ENCODE measurements at regions not wholly inside any gene's neighbourhood (a gene's known extent, or its start where the extent isn't known, plus 50 kb on each side); places are given as distances from the start of the nearest gene placed in this dataset.

- H3K79me2 ChIP-seq (ENCODE audit: control insufficient read depth, insufficient read depth, low read length), result no peaks in the 10 kb centered on the region
- no peaks in the 10 kb centered on the region for H3K4me1 ChIP-seq (ENCODE audit: control insufficient read depth, extremely low read depth, insufficient read depth, low read length)
- no peaks in the 10 kb centered on the region for H3K9me3 ChIP-seq (ENCODE audit: control insufficient read depth, insufficient read depth, low read depth, low read length)
- DNase-seq (ENCODE audit: low read depth in 2 of 2), result no peak
- no peaks in the 10 kb centered on the region for H4K20me1 ChIP-seq (ENCODE audit: control insufficient read depth, extremely low read depth, insufficient read depth, low read length)
- no peak overlapping the region for H3K27ac ChIP-seq (ENCODE audit: insufficient read depth, low read length)
- TF ChIP-seq EZH2 (IDR thresholded peaks at IDR 0.05; ENCODE audit: low read length, missing control alignments), result no peak
- TF ChIP-seq, protein P1, sequence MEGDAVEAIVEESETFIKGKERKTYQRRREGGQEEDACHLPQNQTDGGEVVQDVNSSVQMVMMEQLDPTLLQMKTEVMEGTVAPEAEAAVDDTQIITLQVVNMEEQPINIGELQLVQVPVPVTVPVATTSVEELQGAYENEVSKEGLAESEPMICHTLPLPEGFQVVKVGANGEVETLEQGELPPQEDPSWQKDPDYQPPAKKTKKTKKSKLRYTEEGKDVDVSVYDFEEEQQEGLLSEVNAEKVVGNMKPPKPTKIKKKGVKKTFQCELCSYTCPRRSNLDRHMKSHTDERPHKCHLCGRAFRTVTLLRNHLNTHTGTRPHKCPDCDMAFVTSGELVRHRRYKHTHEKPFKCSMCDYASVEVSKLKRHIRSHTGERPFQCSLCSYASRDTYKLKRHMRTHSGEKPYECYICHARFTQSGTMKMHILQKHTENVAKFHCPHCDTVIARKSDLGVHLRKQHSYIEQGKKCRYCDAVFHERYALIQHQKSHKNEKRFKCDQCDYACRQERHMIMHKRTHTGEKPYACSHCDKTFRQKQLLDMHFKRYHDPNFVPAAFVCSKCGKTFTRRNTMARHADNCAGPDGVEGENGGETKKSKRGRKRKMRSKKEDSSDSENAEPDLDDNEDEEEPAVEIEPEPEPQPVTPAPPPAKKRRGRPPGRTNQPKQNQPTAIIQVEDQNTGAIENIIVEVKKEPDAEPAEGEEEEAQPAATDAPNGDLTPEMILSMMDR (conservative IDR thresholded peaks at IDR 0.05 in 1 of 2, IDR thresholded peaks at IDR 0.05 in 1 of 2; ENCODE audit: low read depth in 1 of 2, low read length in 2 of 2), result no peak
- no peak overlapping the region for H3K4me2 ChIP-seq (ENCODE audit: extremely low read depth, insufficient read depth, low read length)
- no peaks in the 10 kb centered on the region for H3K36me3 ChIP-seq (ENCODE audit: control insufficient read depth, insufficient read depth, low read length)
- no peak overlapping the region for H3K9ac ChIP-seq (ENCODE audit: insufficient read depth, low read length)
- no peak overlapping the region for H3K4me3 ChIP-seq (replicated peaks in 1 of 4; ENCODE audit: control extremely low read depth in 1 of 4, insufficient read depth in 1 of 4, low read depth in 3 of 4, low read length in 4 of 4)
- H2AFZ ChIP-seq (ENCODE audit: low read length), result no peak overlapping the region
- no peaks in the 10 kb centered on the region for H3K27me3 ChIP-seq (ENCODE audit: control insufficient read depth, insufficient read depth, low read length)
Measured at GRCh38 chr2:105655244-105655643, 89.5 kb upstream of the NCK2 start.

DNA sequence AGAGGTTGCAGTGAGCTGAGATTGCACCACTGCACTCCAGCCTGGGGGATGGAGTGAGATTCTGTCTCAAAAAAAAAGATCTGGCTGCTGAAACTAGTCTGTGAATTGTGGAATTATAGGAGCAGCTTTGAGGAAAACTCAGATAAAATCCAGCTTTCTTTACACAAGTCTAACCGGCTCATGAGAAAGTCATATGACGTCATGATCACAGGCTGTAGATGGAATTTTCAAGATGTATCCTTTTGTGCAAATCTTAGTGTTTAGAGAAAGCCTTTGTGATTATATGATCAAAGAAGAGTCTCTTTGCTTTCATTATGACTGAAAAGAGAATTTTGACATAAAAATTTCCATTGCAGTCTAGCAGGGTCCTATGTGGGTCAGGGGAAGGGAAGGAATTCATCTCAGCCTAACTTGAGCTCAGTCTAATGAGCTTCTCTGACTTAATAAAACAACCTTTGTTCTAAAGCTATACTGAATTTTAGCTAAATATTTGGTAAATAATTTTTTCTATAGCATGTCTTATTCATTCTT, 90.2 kb upstream of the NCK2 start:
- DNase-seq (ENCODE audit: low read depth in 2 of 2), result no peak
- Histone ChIP-seq H3K4me1 (ENCODE audit: control insufficient read depth, extremely low read depth, insufficient read depth, low read length) (no peaks in the 10 kb centered on the region), H3K4me3 (replicated peaks in 1 of 4; ENCODE audit: control extremely low read depth in 1 of 4, insufficient read depth in 1 of 4, low read depth in 3 of 4, low read length in 4 of 4) (no peak overlapping the region), H3K27me3 (ENCODE audit: control insufficient read depth, insufficient read depth, low read length) (no peaks in the 10 kb centered on the region), H4K20me1 (ENCODE audit: control insufficient read depth, extremely low read depth, insufficient read depth, low read length) (no peaks in the 10 kb centered on the region), H3K4me2 (ENCODE audit: extremely low read depth, insufficient read depth, low read length) (no peak overlapping the region), H3K79me2 (ENCODE audit: control insufficient read depth, insufficient read depth, low read length) (no peaks in the 10 kb centered on the region), H3K27ac (ENCODE audit: insufficient read depth, low read length) (no peak overlapping the region), H3K9me3 (ENCODE audit: control insufficient read depth, insufficient read depth, low read depth, low read length) (no peaks in the 10 kb centered on the region), H3K9ac (ENCODE audit: insufficient read depth, low read length) (no peak overlapping the region), H3K36me3 (ENCODE audit: control insufficient read depth, insufficient read depth, low read length) (no peaks in the 10 kb centered on the region), H2AFZ (ENCODE audit: low read length) (no peak overlapping the region)
- TF ChIP-seq EZH2 (IDR thresholded peaks at IDR 0.05; ENCODE audit: low read length, missing control alignments), result no peak
- TF ChIP-seq, protein P1 (conservative IDR thresholded peaks at IDR 0.05 in 1 of 2, IDR thresholded peaks at IDR 0.05 in 1 of 2; ENCODE audit: low read depth in 1 of 2, low read length in 2 of 2), result no peak

DNA sequence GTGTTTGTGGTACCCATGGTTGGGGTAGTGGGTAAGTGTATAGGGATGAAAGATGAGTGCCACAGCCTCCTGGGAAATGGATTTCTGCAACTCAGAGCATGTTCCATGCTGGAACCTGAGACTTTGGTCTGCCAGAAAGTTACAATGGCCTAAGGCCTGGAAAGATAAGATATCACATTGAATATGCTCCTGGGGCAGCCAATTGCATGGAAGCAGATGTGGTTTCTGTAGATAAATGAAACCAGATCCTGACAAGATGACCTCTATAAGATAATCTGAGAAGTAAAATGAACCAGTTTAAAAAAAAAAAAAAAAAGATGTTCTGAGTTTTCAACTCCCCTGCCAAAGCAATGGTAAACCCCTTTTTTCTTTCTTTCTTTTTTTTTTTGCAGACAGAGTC, 91.4 kb upstream of the NCK2 start:
- Histone ChIP-seq H3K36me3 (ENCODE audit: control insufficient read depth, insufficient read depth, low read length) (no peaks in the 10 kb centered on the region), H3K9me3 (ENCODE audit: control insufficient read depth, insufficient read depth, low read depth, low read length) (no peaks in the 10 kb centered on the region), H3K4me3 (replicated peaks in 1 of 4; ENCODE audit: control extremely low read depth in 1 of 4, insufficient read depth in 1 of 4, low read depth in 3 of 4, low read length in 4 of 4) (no peak overlapping the region), H3K4me1 (ENCODE audit: control insufficient read depth, extremely low read depth, insufficient read depth, low read length) (no peaks in the 10 kb centered on the region), H3K27me3 (ENCODE audit: control insufficient read depth, insufficient read depth, low read length) (peaks cover 4% of the 10 kb centered on the region), H3K9ac (ENCODE audit: insufficient read depth, low read length) (no peak overlapping the region), H3K79me2 (ENCODE audit: control insufficient read depth, insufficient read depth, low read length) (no peaks in the 10 kb centered on the region), H4K20me1 (ENCODE audit: control insufficient read depth, extremely low read depth, insufficient read depth, low read length) (no peaks in the 10 kb centered on the region), H2AFZ (ENCODE audit: low read length) (no peak overlapping the region), H3K27ac (ENCODE audit: insufficient read depth, low read length) (no peak overlapping the region), H3K4me2 (ENCODE audit: extremely low read depth, insufficient read depth, low read length) (no peak overlapping the region)
- no peak for TF ChIP-seq EZH2 (IDR thresholded peaks at IDR 0.05; ENCODE audit: low read length, missing control alignments)
- TF ChIP-seq, protein P1 (conservative IDR thresholded peaks at IDR 0.05 in 1 of 2, IDR thresholded peaks at IDR 0.05 in 1 of 2; ENCODE audit: low read depth in 1 of 2, low read length in 2 of 2), result no peak
- no peak for DNase-seq (ENCODE audit: low read depth in 2 of 2)
